ENCODE measurements at regions not wholly inside any gene's neighbourhood (a gene's known extent, or its start where the extent isn't known, plus 50 kb on each side); places are given as distances from the start of the nearest gene placed in this dataset.

DNA sequence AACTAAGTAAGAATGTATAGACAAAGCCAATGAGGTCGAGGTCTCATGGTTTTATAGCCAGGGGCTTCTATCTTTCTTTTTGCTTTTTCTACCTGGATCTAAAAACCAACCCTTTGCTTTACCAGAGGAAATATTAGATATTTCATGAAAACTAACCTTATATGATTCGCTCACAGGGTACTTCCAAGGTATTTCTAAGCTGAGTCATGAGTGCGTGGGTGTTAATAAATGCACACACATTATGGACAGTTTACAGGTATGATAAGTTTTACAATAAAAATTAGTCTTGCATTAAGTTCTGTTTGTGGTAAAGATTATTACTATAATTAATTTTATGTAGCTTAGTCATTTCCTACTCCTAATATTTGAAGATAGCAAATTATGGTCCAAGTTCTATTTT, 217.2 kb downstream of the CHRM3 start:
- Histone ChIP-seq H3K27me3 (ENCODE audit: control insufficient read depth, insufficient read depth, low read length) (no peaks in the 10 kb centered on the region), H3K79me2 (ENCODE audit: control insufficient read depth, insufficient read depth, low read length) (no peaks in the 10 kb centered on the region), H3K36me3 (ENCODE audit: control insufficient read depth, insufficient read depth, low read length) (no peaks in the 10 kb centered on the region), H3K4me3 (replicated peaks in 1 of 4; ENCODE audit: control extremely low read depth in 1 of 4, insufficient read depth in 1 of 4, low read depth in 3 of 4, low read length in 4 of 4) (no peak overlapping the region), H3K4me1 (ENCODE audit: control insufficient read depth, extremely low read depth, insufficient read depth, low read length) (no peaks in the 10 kb centered on the region), H2AFZ (ENCODE audit: low read length) (no peak overlapping the region), H3K27ac (ENCODE audit: insufficient read depth, low read length) (no peak overlapping the region), H3K9me3 (ENCODE audit: control insufficient read depth, insufficient read depth, low read depth, low read length) (no peaks in the 10 kb centered on the region), H4K20me1 (ENCODE audit: control insufficient read depth, extremely low read depth, insufficient read depth, low read length) (no peaks in the 10 kb centered on the region), H3K9ac (ENCODE audit: insufficient read depth, low read length) (no peak overlapping the region), H3K4me2 (ENCODE audit: extremely low read depth, insufficient read depth, low read length) (no peak overlapping the region)
- no peak for DNase-seq (ENCODE audit: low read depth in 2 of 2)
- TF ChIP-seq, protein P1, sequence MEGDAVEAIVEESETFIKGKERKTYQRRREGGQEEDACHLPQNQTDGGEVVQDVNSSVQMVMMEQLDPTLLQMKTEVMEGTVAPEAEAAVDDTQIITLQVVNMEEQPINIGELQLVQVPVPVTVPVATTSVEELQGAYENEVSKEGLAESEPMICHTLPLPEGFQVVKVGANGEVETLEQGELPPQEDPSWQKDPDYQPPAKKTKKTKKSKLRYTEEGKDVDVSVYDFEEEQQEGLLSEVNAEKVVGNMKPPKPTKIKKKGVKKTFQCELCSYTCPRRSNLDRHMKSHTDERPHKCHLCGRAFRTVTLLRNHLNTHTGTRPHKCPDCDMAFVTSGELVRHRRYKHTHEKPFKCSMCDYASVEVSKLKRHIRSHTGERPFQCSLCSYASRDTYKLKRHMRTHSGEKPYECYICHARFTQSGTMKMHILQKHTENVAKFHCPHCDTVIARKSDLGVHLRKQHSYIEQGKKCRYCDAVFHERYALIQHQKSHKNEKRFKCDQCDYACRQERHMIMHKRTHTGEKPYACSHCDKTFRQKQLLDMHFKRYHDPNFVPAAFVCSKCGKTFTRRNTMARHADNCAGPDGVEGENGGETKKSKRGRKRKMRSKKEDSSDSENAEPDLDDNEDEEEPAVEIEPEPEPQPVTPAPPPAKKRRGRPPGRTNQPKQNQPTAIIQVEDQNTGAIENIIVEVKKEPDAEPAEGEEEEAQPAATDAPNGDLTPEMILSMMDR (conservative IDR thresholded peaks at IDR 0.05 in 1 of 2, IDR thresholded peaks at IDR 0.05 in 1 of 2; ENCODE audit: low read depth in 1 of 2, low read length in 2 of 2), result no peak
- no peak for TF ChIP-seq EZH2 (IDR thresholded peaks at IDR 0.05; ENCODE audit: low read length, missing control alignments)

DNA sequence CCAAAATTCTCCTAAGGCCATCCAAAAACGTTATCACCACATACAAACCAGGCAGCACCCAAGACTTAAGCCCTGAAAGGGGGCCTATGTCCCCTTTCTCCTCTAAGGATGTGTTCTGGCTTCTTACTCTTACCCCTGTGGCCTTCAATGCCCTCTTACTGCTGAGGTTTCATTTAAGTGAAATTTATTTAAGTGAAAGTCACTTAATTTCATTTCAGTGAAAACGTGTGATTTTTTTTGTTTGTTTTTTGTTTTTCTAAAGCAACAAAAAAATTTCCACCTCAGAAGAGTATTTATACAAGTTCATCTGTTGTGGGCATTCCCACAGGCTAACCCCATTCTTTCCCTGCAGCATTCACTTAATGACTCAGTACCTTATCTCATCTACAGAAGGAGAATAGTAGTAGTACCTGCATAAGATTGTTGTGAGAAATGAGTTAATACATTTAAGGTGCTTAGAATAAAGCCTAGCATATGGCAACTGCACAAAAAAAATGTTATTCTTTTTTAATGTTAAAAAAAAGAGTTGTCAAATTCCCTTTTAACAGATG, 220.6 kb downstream of the CHRM3 start:
- H3K4me2 ChIP-seq (ENCODE audit: extremely low read depth, insufficient read depth, low read length), result no peak overlapping the region
- H3K4me1 ChIP-seq (ENCODE audit: control insufficient read depth, extremely low read depth, insufficient read depth, low read length), result no peaks in the 10 kb centered on the region
- peak in 1 of 2 donors; percentile 13 for DNase-seq (ENCODE audit: low read depth in 2 of 2)
- H2AFZ ChIP-seq (ENCODE audit: low read length), result no peak overlapping the region
- H3K9me3 ChIP-seq (ENCODE audit: control insufficient read depth, insufficient read depth, low read depth, low read length), result no peaks in the 10 kb centered on the region
- H3K9ac ChIP-seq (ENCODE audit: insufficient read depth, low read length), result no peak overlapping the region
- no peaks in the 10 kb centered on the region for H4K20me1 ChIP-seq (ENCODE audit: control insufficient read depth, extremely low read depth, insufficient read depth, low read length)
- no peaks in the 10 kb centered on the region for H3K27me3 ChIP-seq (ENCODE audit: control insufficient read depth, insufficient read depth, low read length)
- TF ChIP-seq, protein P1 (conservative IDR thresholded peaks at IDR 0.05 in 1 of 2, IDR thresholded peaks at IDR 0.05 in 1 of 2; ENCODE audit: low read depth in 1 of 2, low read length in 2 of 2), result no peak
- no peak for TF ChIP-seq EZH2 (IDR thresholded peaks at IDR 0.05; ENCODE audit: low read length, missing control alignments)
- H3K4me3 ChIP-seq (replicated peaks in 1 of 4; ENCODE audit: control extremely low read depth in 1 of 4, insufficient read depth in 1 of 4, low read depth in 3 of 4, low read length in 4 of 4), result no peak overlapping the region
- H3K27ac ChIP-seq (ENCODE audit: insufficient read depth, low read length), result no peak overlapping the region
- no peaks in the 10 kb centered on the region for H3K79me2 ChIP-seq (ENCODE audit: control insufficient read depth, insufficient read depth, low read length)
- no peaks in the 10 kb centered on the region for H3K36me3 ChIP-seq (ENCODE audit: control insufficient read depth, insufficient read depth, low read length)

DNA sequence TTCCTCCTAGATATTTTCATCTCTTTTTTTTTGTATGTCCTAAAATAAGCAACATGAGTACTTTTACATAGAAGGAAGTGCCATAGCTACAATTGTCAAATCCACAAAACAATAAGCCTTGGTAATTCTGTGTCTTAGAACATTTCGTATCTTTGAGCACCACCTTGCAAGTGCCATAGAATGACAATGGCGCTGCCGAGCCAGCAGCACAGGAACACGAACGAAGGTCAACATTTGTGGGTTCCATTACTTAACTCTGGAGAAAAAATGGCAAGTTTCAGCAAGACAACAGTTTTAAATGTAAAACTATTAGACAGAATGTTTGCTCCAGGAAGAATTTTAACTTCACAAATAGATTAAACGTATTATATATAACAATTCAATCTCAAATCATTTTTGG, 222.1 kb downstream of the CHRM3 start:
- Histone ChIP-seq H3K4me2 (ENCODE audit: extremely low read depth, insufficient read depth, low read length) (no peak overlapping the region), H3K4me1 (ENCODE audit: control insufficient read depth, extremely low read depth, insufficient read depth, low read length) (no peaks in the 10 kb centered on the region), H3K4me3 (replicated peaks in 1 of 4; ENCODE audit: control extremely low read depth in 1 of 4, insufficient read depth in 1 of 4, low read depth in 3 of 4, low read length in 4 of 4) (no peak overlapping the region), H2AFZ (ENCODE audit: low read length) (no peak overlapping the region), H3K9ac (ENCODE audit: insufficient read depth, low read length) (no peak overlapping the region), H3K27me3 (ENCODE audit: control insufficient read depth, insufficient read depth, low read length) (no peaks in the 10 kb centered on the region), H3K27ac (ENCODE audit: insufficient read depth, low read length) (no peak overlapping the region), H3K9me3 (ENCODE audit: control insufficient read depth, insufficient read depth, low read depth, low read length) (no peaks in the 10 kb centered on the region), H3K79me2 (ENCODE audit: control insufficient read depth, insufficient read depth, low read length) (no peaks in the 10 kb centered on the region), H4K20me1 (ENCODE audit: control insufficient read depth, extremely low read depth, insufficient read depth, low read length) (no peaks in the 10 kb centered on the region), H3K36me3 (ENCODE audit: control insufficient read depth, insufficient read depth, low read length) (no peaks in the 10 kb centered on the region)
- no peak for TF ChIP-seq EZH2 (IDR thresholded peaks at IDR 0.05; ENCODE audit: low read length, missing control alignments)
- TF ChIP-seq, protein P1 (conservative IDR thresholded peaks at IDR 0.05 in 1 of 2, IDR thresholded peaks at IDR 0.05 in 1 of 2; ENCODE audit: low read depth in 1 of 2, low read length in 2 of 2), result no peak
- DNase-seq (ENCODE audit: low read depth in 2 of 2), result no peak
